Activated T-helper 17 cell treated with anti-CD3 and anti-CD28 coated beads, Interleukin-2, amount 50 U/mL, for 72 hours (primary cell): ENCODE measurements at regions not wholly inside any gene's neighbourhood (a gene's known extent, or its start where the extent isn't known, plus 50 kb on each side); places are given as distances from the start of the nearest gene placed in this dataset.
A peak's percentile ranks its signal among the peaks of the same experiment; 100 is the strongest.

ENCODE experiments used
- ATAC-seq: fragments of 150-1000 bp; cut with Tn5 transposase; replicated peaks from 2 replicates; pipeline ENCODE4 v1.10.0; 2021; ENCODE audit warnings: mild to moderate bottlenecking, moderate library complexity
- H3K27ac Mint-ChIP-seq: one replicate; pipeline ENCODE4 v1.8.0; 2022; ENCODE audit warnings: mixed read lengths
- H3K27me3 Mint-ChIP-seq: one replicate; pipeline ENCODE4 v1.8.0; 2022; ENCODE audit warnings: mixed read lengths
- H3K36me3 Mint-ChIP-seq: one replicate; pipeline ENCODE4 v1.8.0; 2022; ENCODE audit warnings: low read depth, mild to moderate bottlenecking, mixed read lengths
- H3K4me1 Mint-ChIP-seq: one replicate; pipeline ENCODE4 v1.8.0; 2022; ENCODE audit warnings: mixed read lengths
- H3K4me3 Mint-ChIP-seq: one replicate; pipeline ENCODE4 v1.8.0; 2022; ENCODE audit warnings: mild to moderate bottlenecking, mixed read lengths
- H3K9me3 Mint-ChIP-seq: one replicate; pipeline ENCODE4 v1.8.0; 2022; ENCODE audit warnings: mixed read lengths

DNA sequence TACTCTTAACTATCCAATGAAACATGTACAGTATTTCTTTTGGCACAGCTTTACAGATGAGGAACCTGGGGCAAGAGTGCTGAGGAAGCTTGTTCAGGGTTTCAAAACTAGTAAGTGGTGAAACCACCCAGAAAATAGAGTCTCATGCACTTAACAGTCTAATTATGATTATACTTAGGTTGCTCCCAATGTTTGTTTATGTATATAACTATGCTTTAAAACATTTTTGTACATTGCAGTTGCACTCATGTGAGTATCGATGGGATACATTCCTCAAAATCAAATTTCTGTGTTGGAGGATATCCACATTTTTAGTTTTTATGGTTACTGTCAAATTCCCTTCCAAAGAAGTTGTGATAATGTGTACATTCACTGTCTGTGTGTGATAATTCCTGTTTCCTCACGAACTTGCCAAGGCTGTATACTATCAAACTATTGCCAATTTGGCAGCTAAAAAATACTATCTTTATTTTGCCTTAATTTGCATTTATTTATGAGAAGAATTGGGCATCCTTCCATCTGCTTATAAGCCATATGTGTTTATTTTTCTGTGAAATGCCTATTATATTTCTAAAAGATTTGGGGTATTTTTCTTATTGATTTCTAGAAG lies 143.9 kb upstream of the SSTR1 start:
- H3K27ac Mint-ChIP-seq, result no peak overlapping the region
- no peaks in the 10 kb centered on the region for H3K27me3 Mint-ChIP-seq
- H3K4me1 Mint-ChIP-seq, result peaks cover 4% of the 10 kb centered on the region
- no peak overlapping the region for H3K4me3 Mint-ChIP-seq
- peaks cover 4% of the 10 kb centered on the region for H3K9me3 Mint-ChIP-seq
- no peaks in the 10 kb centered on the region for H3K36me3 Mint-ChIP-seq
- no peak for ATAC-seq

DNA sequence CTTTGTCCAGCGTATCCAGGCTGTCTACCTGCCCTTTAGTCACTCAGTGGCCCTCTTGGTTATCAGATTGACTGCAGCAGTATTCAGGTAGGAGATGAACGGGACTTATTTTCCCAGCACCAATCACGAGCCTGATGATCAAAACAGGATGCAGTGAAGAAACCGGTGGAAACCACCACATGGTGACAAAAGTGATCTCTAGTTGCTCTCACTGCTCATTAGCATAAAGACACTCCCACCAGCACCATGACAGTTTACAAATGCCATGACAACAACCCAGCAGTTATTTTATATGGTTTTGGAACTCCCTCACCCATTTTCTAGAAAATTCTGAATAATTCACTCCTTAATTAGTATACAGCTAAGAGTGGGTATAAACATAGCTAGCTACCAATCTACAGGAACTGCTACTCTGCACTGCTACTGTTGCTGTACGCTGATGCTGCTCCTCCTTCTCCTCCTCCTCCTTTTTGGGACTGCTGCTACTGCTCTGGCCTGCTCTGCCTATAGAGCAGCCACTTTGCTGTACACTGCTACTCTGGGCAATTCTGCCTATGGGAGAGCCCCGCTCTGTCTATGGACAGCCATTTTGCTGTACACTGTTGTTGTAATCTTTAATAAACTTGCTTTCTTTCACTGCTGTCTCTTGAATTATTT lies 142.5 kb upstream of the SSTR1 start:
- H3K4me3 Mint-ChIP-seq, result peak overlapping the region; percentile 58
- H3K36me3 Mint-ChIP-seq, result no peaks in the 10 kb centered on the region
- H3K9me3 Mint-ChIP-seq, result peaks cover 4% of the 10 kb centered on the region
- H3K27ac Mint-ChIP-seq, result peak overlapping the region; percentile 74
- no peaks in the 10 kb centered on the region for H3K27me3 Mint-ChIP-seq
- peaks cover 4% of the 10 kb centered on the region for H3K4me1 Mint-ChIP-seq
- ATAC-seq, result peak; percentile 95

DNA sequence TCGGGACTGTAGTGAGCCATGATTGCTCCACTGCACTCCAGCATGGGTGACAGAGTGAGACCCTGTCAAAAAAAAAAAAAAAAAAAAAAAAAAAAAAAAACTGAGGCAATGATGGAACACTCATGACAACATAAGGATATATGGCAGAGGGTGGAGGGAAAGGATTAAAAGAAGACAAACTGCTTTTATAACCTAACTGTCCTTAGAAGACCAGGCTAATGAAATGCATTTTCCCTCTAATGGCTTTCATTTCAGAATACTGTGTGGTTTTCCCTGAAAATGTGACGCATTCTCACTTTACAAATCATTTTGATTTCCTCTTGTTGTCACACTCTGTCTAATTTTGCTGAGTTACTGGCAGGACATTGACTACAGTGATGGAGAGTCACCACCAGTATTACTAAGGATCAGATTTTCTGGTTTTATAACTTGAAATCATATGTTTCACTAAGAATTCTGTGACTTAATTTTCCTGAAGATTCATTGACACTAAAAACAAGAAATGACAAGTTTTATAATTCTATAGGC lies 137.6 kb upstream of the SSTR1 start:
- Mint-ChIP-seq H3K27ac (no peak overlapping the region), H3K4me3 (no peak overlapping the region), H3K27me3 (no peaks in the 10 kb centered on the region), H3K36me3 (no peaks in the 10 kb centered on the region), H3K9me3 (no peaks in the 10 kb centered on the region), H3K4me1 (peaks cover 12% of the 10 kb centered on the region)
- peak; percentile 68 for ATAC-seq

DNA sequence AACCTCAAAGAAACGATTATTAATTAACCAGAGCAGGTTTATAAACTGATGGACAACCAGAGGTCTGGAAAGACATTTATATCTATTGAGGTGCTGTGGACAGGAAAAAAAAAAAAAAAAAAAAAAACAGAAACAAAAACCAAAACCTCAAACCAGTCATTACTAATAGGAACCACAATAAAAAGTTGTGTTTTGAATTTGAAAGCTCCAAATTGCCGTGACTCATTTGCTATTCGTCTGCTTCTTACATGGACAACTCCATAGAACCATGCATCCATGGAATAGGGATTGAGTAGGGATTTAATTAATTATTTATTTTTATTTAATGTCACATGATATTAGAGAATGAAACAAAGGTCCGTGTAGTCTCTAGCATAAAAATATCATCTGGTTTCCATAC lies 134.1 kb upstream of the SSTR1 start:
- ATAC-seq, result peak; percentile 49

DNA sequence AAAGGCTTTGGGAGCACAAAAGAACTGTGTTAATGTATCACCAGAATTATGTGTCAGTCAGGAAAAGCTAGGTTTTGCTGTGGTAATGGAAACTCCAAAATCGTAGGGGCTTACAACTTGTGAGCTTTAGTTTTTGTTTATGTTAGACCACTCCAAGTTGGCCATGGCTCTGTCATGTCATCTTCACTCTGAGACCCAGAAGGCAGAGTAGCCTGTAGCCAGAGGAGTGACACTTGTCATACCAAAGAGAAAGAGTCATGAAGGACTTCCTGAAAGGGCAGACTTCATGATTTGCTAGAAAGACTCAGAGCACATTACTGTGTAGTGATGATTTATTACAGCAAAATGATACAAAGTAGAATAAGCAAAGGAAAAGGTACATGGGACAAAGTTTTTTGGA lies 133.6 kb upstream of the SSTR1 start:
- H3K36me3 Mint-ChIP-seq, result no peaks in the 10 kb centered on the region
- no peak overlapping the region for H3K27ac Mint-ChIP-seq
- H3K9me3 Mint-ChIP-seq, result no peaks in the 10 kb centered on the region

More for the DNA sequence above, 134.1 kb upstream of the SSTR1 start:
- peaks cover 14% of the 10 kb centered on the region for H3K4me1 Mint-ChIP-seq
- no peaks in the 10 kb centered on the region for H3K36me3 Mint-ChIP-seq
- H3K27me3 Mint-ChIP-seq, result no peaks in the 10 kb centered on the region
- no peak overlapping the region for H3K4me3 Mint-ChIP-seq
- no peak overlapping the region for H3K27ac Mint-ChIP-seq
- H3K9me3 Mint-ChIP-seq, result no peaks in the 10 kb centered on the region

DNA sequence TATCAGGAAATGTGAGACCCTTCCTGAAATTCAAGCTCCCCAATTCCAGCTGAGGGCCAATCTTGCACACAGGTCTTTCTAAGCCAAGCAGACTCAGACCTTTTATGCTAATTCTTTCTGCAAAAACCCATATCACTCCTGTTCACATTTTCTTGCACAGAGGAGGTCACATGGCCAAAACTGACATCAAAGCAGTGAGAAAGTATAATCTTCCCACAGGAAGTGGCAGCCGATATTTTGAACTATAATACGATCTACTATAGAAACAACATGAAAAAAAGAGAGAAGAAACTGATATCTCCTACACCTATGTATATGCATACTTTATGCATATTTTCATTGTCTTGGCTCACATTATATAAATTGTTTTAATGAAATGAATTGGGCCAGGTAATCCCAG lies 132.9 kb upstream of the SSTR1 start:
- no peak overlapping the region for H3K27ac Mint-ChIP-seq
- no peaks in the 10 kb centered on the region for H3K9me3 Mint-ChIP-seq
- peaks cover 22% of the 10 kb centered on the region for H3K4me1 Mint-ChIP-seq
- H3K27me3 Mint-ChIP-seq, result no peaks in the 10 kb centered on the region
- peak; percentile 21 for ATAC-seq
- H3K4me3 Mint-ChIP-seq, result peak overlapping the region; percentile 45
- no peaks in the 10 kb centered on the region for H3K36me3 Mint-ChIP-seq

More for the DNA sequence above, 133.6 kb upstream of the SSTR1 start:
- Mint-ChIP-seq H3K4me1 (peaks cover 18% of the 10 kb centered on the region), H3K27me3 (no peaks in the 10 kb centered on the region), H3K4me3 (peak overlapping the region; percentile 45)
- ATAC-seq, result peak; percentile 56

DNA sequence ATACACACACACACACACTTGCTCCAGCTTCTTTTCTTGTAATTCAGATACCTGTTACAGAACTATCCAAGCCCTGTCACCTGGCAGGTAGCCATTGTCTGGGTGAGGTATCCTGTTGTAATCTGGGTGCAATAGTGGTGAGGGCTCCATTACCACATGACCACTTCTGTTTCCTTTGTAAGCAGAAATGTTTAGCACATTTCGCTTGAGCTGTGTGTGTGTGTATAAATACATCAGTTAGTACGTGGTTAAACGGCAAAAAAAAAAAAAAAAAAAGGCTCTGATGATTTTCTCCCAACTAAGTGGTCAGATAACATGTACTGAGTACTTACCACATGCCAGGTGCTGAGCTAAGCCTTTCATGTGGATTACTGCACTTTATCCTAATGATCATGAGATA lies 129.3 kb upstream of the SSTR1 start:
- ATAC-seq, result peak; percentile 47
- no peaks in the 10 kb centered on the region for H3K36me3 Mint-ChIP-seq
- no peaks in the 10 kb centered on the region for H3K9me3 Mint-ChIP-seq
- peak overlapping the region; percentile 50 for H3K27ac Mint-ChIP-seq
- H3K27me3 Mint-ChIP-seq, result no peaks in the 10 kb centered on the region
- H3K4me1 Mint-ChIP-seq, result peaks cover 22% of the 10 kb centered on the region
- H3K4me3 Mint-ChIP-seq, result peak overlapping the region; percentile 41

DNA sequence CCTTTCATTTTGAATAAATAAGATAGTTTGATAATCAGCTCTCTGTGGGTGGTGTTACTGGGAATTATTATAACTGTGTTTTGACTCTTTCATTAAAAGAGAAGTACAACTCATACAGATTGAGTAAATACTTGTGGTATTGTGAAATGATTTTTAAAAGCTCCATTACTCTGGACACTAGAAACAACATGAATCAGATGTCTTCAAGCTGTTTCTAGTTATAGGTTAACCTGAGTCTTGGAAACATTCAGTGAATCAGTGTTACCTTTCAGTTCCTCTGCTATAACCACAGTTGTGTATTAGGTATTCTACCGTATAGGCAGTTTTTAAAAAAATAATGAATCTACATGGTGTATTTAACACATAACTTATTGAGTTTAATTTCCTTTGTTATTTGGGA lies 128.4 kb upstream of the SSTR1 start:
- Mint-ChIP-seq H3K27ac (peak overlapping the region; percentile 50), H3K36me3 (no peaks in the 10 kb centered on the region)
- ATAC-seq, result peak; percentile 89

DNA sequence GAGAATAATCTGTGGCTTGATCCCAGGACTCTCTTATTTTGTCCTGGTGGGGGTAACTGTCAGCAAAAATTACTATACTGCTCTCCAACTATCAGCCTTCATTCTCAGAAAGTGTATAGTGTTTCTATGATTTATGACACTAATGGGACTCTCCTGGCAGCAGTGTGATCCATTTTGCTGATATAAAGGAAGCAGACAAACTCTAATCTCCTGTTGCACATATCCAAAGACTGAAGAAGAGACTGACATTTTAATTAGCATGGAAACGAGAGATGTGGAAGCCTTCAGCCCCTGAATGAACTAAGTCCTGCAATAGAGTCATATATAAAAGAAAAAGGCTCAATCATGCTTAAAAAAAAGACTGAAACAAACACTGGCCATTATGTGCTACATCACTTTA lies 127.8 kb upstream of the SSTR1 start:
- Mint-ChIP-seq H3K9me3 (no peaks in the 10 kb centered on the region), H3K4me1 (peaks cover 15% of the 10 kb centered on the region), H3K27ac (no peak overlapping the region), H3K36me3 (no peaks in the 10 kb centered on the region), H3K4me3 (no peak overlapping the region), H3K27me3 (no peaks in the 10 kb centered on the region)
- ATAC-seq, result no peak

More for the DNA sequence above, 128.4 kb upstream of the SSTR1 start:
- Mint-ChIP-seq H3K27me3 (no peaks in the 10 kb centered on the region), H3K9me3 (no peaks in the 10 kb centered on the region), H3K4me3 (peak overlapping the region; percentile 41), H3K4me1 (peaks cover 20% of the 10 kb centered on the region)

DNA sequence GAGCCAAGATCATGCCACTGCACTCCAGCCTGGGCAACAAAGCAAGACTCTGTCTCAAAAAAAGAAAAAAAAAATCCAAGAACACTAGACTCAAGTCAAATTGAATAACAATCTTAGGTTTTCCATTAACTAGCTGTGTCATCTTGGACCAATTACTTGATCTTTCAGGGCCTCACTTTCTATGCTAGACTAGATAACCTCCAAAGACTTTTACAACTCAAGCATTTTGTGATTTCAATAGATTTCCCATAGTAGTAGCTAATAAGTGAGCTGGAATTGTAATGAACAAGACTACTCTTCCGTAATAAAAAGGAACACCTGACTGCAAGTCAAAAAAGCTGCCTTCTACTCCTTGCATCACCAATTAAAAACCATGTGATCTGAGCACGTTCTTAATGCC lies 127.0 kb upstream of the SSTR1 start:
- H3K9me3 Mint-ChIP-seq, result no peaks in the 10 kb centered on the region
- H3K4me3 Mint-ChIP-seq, result no peak overlapping the region
- no peak for ATAC-seq
- peaks cover 15% of the 10 kb centered on the region for H3K4me1 Mint-ChIP-seq
- no peaks in the 10 kb centered on the region for H3K36me3 Mint-ChIP-seq
- no peak overlapping the region for H3K27ac Mint-ChIP-seq
- no peaks in the 10 kb centered on the region for H3K27me3 Mint-ChIP-seq

DNA sequence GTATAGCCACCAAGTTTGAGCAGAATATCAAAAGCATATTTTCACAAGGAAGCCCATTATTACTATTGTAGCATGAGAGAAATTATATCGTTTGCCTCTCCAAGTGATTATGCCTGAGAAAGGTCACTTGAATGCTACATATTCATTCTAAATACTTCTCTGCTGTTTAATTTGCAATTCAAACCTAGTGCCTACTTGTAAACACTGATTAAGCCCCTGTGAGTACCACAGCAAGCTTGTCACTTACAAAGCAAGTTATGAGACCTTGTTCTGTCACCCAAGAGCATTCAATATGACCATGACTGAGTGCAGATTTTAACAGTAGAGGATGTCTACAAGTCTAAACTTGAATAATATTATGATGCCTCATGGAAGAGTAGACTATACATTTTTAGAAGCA lies 124.7 kb upstream of the SSTR1 start:
- no peak overlapping the region for H3K4me3 Mint-ChIP-seq
- H3K27ac Mint-ChIP-seq, result no peak overlapping the region
- ATAC-seq, result no peak
- H3K4me1 Mint-ChIP-seq, result peaks cover 14% of the 10 kb centered on the region
- H3K36me3 Mint-ChIP-seq, result no peaks in the 10 kb centered on the region
- H3K9me3 Mint-ChIP-seq, result no peaks in the 10 kb centered on the region
- no peaks in the 10 kb centered on the region for H3K27me3 Mint-ChIP-seq

DNA sequence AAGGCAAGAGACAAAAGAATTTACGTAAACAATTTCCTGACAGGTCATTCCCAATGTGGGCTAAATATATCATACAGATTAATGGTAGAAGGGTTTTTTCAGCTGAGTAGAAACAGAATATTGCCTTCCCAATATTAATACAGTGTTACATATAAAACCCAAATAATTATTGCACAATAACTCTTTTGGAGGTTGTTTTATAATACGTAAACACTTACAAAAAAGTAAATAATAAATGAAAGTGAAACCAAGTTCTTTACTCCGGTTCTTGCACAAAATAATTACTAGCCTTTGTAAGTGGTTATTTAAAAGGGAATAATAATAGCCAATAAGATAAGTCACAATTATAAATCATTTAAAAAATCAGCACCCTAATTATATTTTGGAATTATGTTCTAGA lies 118.6 kb upstream of the SSTR1 start:
- Mint-ChIP-seq H3K4me1 (peaks cover 5% of the 10 kb centered on the region), H3K4me3 (peak overlapping the region; percentile 61), H3K36me3 (no peaks in the 10 kb centered on the region), H3K27me3 (no peaks in the 10 kb centered on the region), H3K27ac (no peak overlapping the region), H3K9me3 (peaks cover 19% of the 10 kb centered on the region)
- no peak for ATAC-seq

DNA sequence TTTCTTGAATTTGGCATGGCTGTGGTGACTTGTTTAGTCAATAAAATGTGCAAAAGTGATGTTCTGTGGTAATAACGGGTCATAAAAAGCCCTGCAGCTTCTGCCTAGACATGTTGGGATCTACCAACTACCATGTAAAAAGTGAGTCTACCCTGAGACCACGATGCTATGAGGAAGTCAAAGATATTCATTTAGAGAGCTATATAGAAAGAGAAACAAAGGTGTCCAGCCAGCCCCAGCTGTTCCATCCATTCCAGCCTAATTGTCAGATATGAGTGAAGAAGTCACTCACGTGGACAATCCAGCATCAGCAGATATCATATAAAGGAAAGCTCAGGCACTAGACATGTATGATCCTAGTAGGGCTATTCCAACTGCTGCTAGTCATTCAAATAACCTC lies 117.2 kb upstream of the SSTR1 start:
- no peak for ATAC-seq
- H3K36me3 Mint-ChIP-seq, result no peaks in the 10 kb centered on the region
- no peak overlapping the region for H3K27ac Mint-ChIP-seq
- H3K9me3 Mint-ChIP-seq, result peaks cover 19% of the 10 kb centered on the region
- peaks cover 5% of the 10 kb centered on the region for H3K4me1 Mint-ChIP-seq
- no peak overlapping the region for H3K4me3 Mint-ChIP-seq
- no peaks in the 10 kb centered on the region for H3K27me3 Mint-ChIP-seq

DNA sequence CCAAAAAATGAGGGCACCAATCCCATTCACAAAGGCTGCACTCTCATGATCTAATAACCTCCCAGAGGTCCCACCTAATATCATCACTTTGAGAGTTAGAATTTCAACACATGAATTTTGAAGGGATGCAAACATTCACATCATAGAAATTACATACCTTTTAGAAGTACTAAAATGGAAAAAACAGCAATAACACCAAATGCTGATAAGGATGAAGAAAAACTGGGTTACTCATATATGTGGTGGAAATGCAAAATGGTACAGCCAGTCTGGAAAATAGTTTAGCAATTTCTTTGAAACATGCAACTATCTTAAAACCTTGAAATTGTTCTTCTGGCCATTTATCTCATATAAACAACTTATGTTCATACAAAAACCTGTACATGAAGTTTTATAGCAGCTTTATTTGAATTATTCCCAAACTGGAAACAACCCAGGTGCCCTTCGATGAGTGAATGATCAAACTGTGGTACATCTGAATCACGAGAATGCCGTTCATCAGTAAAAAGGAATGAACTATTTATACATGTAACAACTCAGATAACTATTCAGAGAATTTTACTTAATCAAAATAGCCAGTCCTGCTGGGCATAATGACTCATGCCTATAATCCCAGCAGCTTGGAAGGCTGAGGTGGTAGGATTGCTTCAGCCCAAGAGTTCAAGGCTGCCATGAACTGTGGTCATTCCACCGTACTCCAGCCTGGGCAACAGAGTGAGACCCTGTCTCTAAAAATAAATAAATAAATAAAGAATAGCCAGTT lies 109.4 kb upstream of the SSTR1 start:
- no peak overlapping the region for H3K27ac Mint-ChIP-seq
- ATAC-seq, result no peak

DNA sequence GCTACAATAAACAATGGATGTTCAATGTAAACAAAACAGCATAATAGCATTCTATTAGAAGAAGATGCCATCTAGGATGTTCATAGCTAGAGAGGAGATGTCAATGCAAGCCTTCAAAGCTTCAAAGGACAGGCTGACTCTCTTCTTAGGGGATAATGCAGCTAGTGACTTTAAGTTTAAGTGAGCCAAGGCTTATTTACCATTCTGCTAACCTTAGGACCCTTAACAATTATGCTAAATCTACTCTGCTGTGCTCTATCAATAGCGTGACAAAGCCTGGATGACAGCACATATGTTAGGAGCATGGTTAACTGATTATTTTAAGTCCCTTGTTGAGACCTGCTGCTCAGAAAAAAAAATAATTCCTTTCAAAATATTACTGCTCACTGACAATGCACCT lies 106.0 kb upstream of the SSTR1 start:
- ATAC-seq, result no peak
- Mint-ChIP-seq H3K4me1 (no peaks in the 10 kb centered on the region), H3K27me3 (no peaks in the 10 kb centered on the region), H3K36me3 (no peaks in the 10 kb centered on the region), H3K27ac (no peak overlapping the region), H3K9me3 (peaks cover 8% of the 10 kb centered on the region), H3K4me3 (no peak overlapping the region)

More for the DNA sequence above, 109.4 kb upstream of the SSTR1 start:
- H3K36me3 Mint-ChIP-seq, result no peaks in the 10 kb centered on the region
- peaks cover 11% of the 10 kb centered on the region for H3K9me3 Mint-ChIP-seq
- no peaks in the 10 kb centered on the region for H3K4me1 Mint-ChIP-seq
- no peaks in the 10 kb centered on the region for H3K27me3 Mint-ChIP-seq
- H3K4me3 Mint-ChIP-seq, result no peak overlapping the region
